ENCODE measurements at regions not wholly inside any gene's neighbourhood (a gene's known extent, or its start where the extent isn't known, plus 50 kb on each side); places are given as distances from the start of the nearest gene placed in this dataset.

DNA sequence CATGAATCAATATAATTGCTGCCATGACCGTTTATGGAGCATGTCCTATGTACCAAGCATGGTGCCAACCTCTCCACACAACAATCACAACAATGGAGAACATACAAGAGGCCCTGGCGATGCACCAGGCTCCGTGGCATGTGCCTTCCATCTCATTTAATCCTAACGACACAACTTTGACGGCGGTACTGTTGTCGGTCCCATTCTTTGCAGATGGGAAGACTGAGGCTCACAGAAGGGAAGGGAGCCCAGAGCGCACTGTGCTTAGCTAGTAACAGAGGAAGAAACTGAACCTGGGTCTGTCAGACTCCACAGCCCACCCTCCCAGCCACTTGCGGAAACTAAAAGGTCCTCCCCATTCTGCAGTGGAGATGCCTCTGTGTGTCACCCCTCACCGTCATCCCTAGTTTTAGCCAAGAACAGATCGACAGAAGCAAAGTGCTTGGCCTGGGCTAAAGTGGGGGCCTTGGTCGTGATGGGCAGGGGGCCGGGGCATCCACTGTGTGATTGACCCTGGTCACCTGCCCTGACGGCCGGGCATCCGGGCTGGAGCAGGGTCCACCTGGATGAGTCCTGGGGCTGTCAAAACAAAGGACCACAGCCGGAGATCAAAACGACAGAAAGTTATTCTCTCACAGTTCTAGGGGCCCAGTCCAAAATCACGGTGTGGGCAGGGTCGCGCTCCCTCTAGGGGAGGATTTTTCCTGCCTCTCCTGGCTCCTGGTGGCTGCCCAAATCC is 183.9 kb downstream of the C16orf95 start:
- no peak overlapping the region for H3K27ac ChIP-seq
- H3K4me1 ChIP-seq: no peaks in the 10 kb centered on the region
- H3K4me3 ChIP-seq: no peak overlapping the region
- no peaks in the 10 kb centered on the region for H3K27me3 ChIP-seq
- intact Hi-C loops (cut with DNase I; ENCODE audit: low total_unique reads): no loop called here
- H3K9me3 ChIP-seq: no peaks in the 10 kb centered on the region
- no peaks in the 10 kb centered on the region for H3K36me3 ChIP-seq (ENCODE audit: low read depth, missing control alignments)
- TF ChIP-seq, protein P1, sequence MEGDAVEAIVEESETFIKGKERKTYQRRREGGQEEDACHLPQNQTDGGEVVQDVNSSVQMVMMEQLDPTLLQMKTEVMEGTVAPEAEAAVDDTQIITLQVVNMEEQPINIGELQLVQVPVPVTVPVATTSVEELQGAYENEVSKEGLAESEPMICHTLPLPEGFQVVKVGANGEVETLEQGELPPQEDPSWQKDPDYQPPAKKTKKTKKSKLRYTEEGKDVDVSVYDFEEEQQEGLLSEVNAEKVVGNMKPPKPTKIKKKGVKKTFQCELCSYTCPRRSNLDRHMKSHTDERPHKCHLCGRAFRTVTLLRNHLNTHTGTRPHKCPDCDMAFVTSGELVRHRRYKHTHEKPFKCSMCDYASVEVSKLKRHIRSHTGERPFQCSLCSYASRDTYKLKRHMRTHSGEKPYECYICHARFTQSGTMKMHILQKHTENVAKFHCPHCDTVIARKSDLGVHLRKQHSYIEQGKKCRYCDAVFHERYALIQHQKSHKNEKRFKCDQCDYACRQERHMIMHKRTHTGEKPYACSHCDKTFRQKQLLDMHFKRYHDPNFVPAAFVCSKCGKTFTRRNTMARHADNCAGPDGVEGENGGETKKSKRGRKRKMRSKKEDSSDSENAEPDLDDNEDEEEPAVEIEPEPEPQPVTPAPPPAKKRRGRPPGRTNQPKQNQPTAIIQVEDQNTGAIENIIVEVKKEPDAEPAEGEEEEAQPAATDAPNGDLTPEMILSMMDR (IDR thresholded peaks at IDR 0.05): no peak
- no peak for TF ChIP-seq POLR2A (IDR thresholded peaks at IDR 0.05)
- no peak for DNase-seq
- 91 to 92% methylated on average over 21 of the region's 21 CpGs for WGBS, 2 donors

DNA sequence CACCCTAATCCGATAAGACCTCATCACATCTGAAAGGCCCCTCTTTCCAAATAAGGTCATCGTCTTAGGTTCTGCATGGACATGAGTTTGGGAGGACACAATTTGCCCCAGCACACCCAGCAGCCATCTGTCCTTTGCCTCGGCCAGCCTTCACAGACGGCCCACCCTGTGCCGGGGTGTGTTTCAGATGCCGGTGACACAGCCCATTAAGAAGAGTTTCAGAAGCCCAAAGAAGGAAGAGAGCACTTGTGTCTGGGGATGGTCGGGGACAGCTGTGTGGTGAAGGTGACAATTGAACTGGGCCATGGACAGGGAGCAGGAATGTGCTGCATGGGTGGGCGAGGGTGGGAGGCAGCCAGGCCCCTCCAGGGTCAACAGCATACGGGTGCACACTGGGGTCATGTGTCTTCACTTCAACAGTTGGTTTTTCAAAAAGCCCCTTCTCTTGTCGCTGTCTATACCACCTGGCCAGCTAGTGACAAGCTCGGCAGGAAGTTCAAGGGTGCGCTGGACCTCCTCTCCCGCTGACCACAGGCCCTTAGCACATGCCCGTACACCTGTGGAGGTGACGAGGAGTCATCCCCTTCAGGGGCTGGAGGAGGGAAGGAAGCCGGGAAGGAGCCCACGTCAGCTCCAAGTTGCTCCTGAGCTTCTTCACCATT is 183.1 kb downstream of the C16orf95 start:
- intact Hi-C loops (cut with DNase I; ENCODE audit: low total_unique reads): no loop called here
- WGBS, 2 donors: 94 to 95% methylated on average over 11 to 17 of the region's 17 CpGs
- Histone ChIP-seq H3K4me1 (no peaks in the 10 kb centered on the region), H3K4me3 (no peak overlapping the region), H3K36me3 (ENCODE audit: low read depth, missing control alignments) (no peaks in the 10 kb centered on the region), H3K9me3 (no peaks in the 10 kb centered on the region), H3K27me3 (no peaks in the 10 kb centered on the region), H3K27ac (no peak overlapping the region)
- TF ChIP-seq, protein P1 (IDR thresholded peaks at IDR 0.05): no peak
- no peak for TF ChIP-seq POLR2A (IDR thresholded peaks at IDR 0.05)
- DNase-seq: no peak

DNA sequence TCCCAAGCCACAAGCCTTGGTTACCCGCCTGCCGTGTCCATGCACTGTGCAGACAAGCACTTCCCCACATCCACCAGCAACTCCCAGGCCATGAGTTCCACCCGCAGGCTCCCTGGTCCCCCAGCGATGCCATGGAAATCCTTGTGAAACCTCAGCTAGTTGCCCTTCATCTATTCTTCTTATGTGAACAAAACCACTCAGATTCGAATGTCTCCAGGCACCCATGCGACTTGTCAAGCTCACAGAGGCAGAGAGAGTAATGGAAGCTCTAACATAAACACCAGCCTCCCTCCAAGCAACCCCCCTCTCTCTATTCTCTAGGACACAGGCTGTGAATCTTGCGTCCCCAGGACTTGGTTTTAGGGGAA is 182.6 kb downstream of the C16orf95 start:
- intact Hi-C loops (cut with DNase I; ENCODE audit: low total_unique reads): no loop called here
- WGBS, 2 donors: 89 to 91% methylated on average over 7 of the region's 7 CpGs
- no peaks in the 10 kb centered on the region for H3K4me1 ChIP-seq

DNA sequence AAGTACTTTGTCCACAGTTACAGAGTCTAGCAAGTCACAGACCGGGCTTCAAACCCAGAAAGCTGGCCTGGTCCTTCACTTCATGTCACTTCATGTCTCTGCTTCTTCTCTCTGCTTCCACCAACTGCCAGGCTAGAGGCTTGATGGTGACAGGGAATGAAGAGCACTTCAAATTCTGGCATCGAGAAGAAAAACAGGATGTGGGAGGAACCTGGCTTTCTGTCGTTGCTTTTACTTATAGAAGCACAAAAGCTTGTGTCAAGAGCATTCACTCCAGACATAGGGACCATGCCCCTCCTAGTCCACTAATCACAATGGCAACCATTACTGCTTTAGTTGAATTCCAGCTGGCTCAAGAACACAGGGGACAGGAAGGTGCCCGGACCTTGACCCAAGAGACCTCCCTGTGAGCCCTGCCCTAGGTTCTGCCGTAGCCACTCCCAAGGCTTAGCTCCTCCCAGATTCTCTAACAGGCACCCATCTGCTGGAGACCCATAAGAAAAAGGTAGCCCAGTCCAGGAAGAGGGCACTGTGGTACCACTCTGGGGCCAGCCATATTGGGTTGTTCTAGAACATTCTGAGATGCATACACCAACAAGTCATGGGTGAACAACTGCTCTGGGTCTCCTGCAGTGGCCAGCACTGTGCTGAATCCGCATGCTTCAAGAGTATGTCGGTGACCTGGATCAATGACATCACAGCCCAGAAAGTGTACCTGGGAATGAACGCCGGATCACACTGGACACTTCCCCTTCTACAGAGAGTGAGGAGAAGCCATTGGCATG is 181.8 kb downstream of the C16orf95 start:
- intact Hi-C loops (cut with DNase I; ENCODE audit: low total_unique reads): no loop called here
- 69 to 70% methylated on average over 9 of the region's 9 CpGs for WGBS, 2 donors

More for the DNA sequence above, 182.6 kb downstream of the C16orf95 start:
- Histone ChIP-seq H3K4me3 (no peak overlapping the region), H3K27ac (no peak overlapping the region), H3K27me3 (no peaks in the 10 kb centered on the region), H3K9me3 (no peaks in the 10 kb centered on the region), H3K36me3 (ENCODE audit: low read depth, missing control alignments) (no peaks in the 10 kb centered on the region)
- DNase-seq: no peak
- TF ChIP-seq POLR2A (IDR thresholded peaks at IDR 0.05): no peak
- TF ChIP-seq, protein P1 (IDR thresholded peaks at IDR 0.05): no peak

More for the DNA sequence above, 181.8 kb downstream of the C16orf95 start:
- Histone ChIP-seq H3K4me3 (no peak overlapping the region), H3K4me1 (no peaks in the 10 kb centered on the region), H3K9me3 (no peaks in the 10 kb centered on the region), H3K27ac (no peak overlapping the region), H3K36me3 (ENCODE audit: low read depth, missing control alignments) (no peaks in the 10 kb centered on the region), H3K27me3 (no peaks in the 10 kb centered on the region)
- TF ChIP-seq, protein P1 (IDR thresholded peaks at IDR 0.05): no peak
- TF ChIP-seq POLR2A (IDR thresholded peaks at IDR 0.05): no peak
- no peak for DNase-seq
